ENCODE measurements at regions not wholly inside any gene's neighbourhood (a gene's known extent, or its start where the extent isn't known, plus 50 kb on each side); places are given as distances from the start of the nearest gene placed in this dataset.

GRCh38 chr9:2478421-2478820, 143.2 kb upstream of the VLDLR start:
- ATAC-seq: no peak
- intact Hi-C loops (cut with micrococcal nuclease; ENCODE audit: unreplicated experiment): no loop called here
- DNase-seq (ENCODE audit: low read depth, low spot score): no peak
- H2AFZ ChIP-seq (ENCODE audit: control insufficient read depth, low read depth, low read length): no peak overlapping the region
- SMC1A ChIA-PET (ENCODE audit: uncharacterized antibody, unreplicated experiment): interaction anchor here (0.6 to 2.2 kb wide), 7 partner anchors 8 to 448 kb away, joined by 3 to 9 read pairs (median 3); no protein-coding TSS in a partner anchor
- no peak for FAIRE-seq
- no peak overlapping the region for H3K4me2 ChIP-seq (ENCODE audit: control insufficient read depth, insufficient read depth)
- in situ Hi-C loops (cut with MboI): no loop called here
- H3K9me3 ChIP-seq (replicated peaks; ENCODE audit: control insufficient read depth, insufficient read depth, low read length): no peaks in the 10 kb centered on the region
- H3K36me3 ChIP-seq (ENCODE audit: control insufficient read depth in 2 of 2, insufficient read depth in 2 of 2, low read length in 1 of 2): no peaks in the 10 kb centered on the region
- BruUV-seq (replicated peaks): no TSS peak
- no peaks in the 10 kb centered on the region for H3K79me2 ChIP-seq (ENCODE audit: control insufficient read depth, insufficient read depth, low read length)
- no peaks in the 10 kb centered on the region for H3K27me3 ChIP-seq (replicated peaks in 1 of 2; ENCODE audit: control insufficient read depth in 2 of 2, insufficient read depth in 2 of 2, low read length in 1 of 2)
- CTCF ChIA-PET: interaction anchor here (0.9 to 2.0 kb wide), 3 partner anchors 9 to 249 kb away, joined by 3 to 6 read pairs (median 5); no protein-coding TSS in a partner anchor
- no peak overlapping the region for H3K4me3 ChIP-seq
- H4K20me1 ChIP-seq (ENCODE audit: control insufficient read depth, insufficient read depth): no peaks in the 10 kb centered on the region
- RAD21 ChIA-PET (ENCODE audit: unreplicated experiment): interaction anchor here (2.2 kb wide), 1 partner anchor 13 kb away, joined by 9 read pairs; no protein-coding TSS in a partner anchor
- H3K9ac ChIP-seq (ENCODE audit: control insufficient read depth, insufficient read depth, low read length): no peak overlapping the region
- POLR2A ChIA-PET: no interaction called here
- no peaks in the 10 kb centered on the region for H3K4me1 ChIP-seq (ENCODE audit: control insufficient read depth, insufficient read depth, low read length)
- WGBS (ENCODE audit: insufficient coverage, insufficient replicate concordance, low lambda C conversion rate, missing lambda C conversion rate): 24% methylated on average over 3 of the region's 3 CpGs
- H3K27ac ChIP-seq (ENCODE audit: control insufficient read depth, insufficient read depth): no peak overlapping the region
- TF ChIP-seq HDAC6 (IDR thresholded peaks at IDR 0.05; ENCODE audit: unreplicated experiment): no peak
- no peak for TF ChIP-seq RELA (IDR thresholded peaks at IDR 0.05; ENCODE audit: borderline replicate concordance, partially characterized antibody)
- no peak for TF ChIP-seq SREBF1 (IDR thresholded peaks at IDR 0.05; ENCODE audit: low read length)
- no peak for TF ChIP-seq NBN (IDR thresholded peaks at IDR 0.05)
- TF ChIP-seq NFYA (IDR thresholded peaks at IDR 0.05; ENCODE audit: borderline replicate concordance, low read depth, low read length): no peak
- TF ChIP-seq E2F8 (IDR thresholded peaks at IDR 0.05; ENCODE audit: low read depth, partially characterized antibody): no peak
- no peak for TF ChIP-seq MEF2A (IDR thresholded peaks at IDR 0.05; ENCODE audit: insufficient read depth, low read depth, low read length)
- TF ChIP-seq, protein P1, sequence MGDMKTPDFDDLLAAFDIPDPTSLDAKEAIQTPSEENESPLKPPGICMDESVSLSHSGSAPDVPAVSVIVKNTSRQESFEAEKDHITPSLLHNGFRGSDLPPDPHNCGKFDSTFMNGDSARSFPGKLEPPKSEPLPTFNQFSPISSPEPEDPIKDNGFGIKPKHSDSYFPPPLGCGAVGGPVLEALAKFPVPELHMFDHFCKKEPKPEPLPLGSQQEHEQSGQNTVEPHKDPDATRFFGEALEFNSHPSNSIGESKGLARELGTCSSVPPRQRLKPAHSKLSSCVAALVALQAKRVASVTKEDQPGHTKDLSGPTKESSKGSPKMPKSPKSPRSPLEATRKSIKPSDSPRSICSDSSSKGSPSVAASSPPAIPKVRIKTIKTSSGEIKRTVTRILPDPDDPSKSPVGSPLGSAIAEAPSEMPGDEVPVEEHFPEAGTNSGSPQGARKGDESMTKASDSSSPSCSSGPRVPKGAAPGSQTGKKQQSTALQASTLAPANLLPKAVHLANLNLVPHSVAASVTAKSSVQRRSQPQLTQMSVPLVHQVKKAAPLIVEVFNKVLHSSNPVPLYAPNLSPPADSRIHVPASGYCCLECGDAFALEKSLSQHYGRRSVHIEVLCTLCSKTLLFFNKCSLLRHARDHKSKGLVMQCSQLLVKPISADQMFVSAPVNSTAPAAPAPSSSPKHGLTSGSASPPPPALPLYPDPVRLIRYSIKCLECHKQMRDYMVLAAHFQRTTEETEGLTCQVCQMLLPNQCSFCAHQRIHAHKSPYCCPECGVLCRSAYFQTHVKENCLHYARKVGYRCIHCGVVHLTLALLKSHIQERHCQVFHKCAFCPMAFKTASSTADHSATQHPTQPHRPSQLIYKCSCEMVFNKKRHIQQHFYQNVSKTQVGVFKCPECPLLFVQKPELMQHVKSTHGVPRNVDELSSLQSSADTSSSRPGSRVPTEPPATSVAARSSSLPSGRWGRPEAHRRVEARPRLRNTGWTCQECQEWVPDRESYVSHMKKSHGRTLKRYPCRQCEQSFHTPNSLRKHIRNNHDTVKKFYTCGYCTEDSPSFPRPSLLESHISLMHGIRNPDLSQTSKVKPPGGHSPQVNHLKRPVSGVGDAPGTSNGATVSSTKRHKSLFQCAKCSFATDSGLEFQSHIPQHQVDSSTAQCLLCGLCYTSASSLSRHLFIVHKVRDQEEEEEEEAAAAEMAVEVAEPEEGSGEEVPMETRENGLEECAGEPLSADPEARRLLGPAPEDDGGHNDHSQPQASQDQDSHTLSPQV (IDR thresholded peaks at IDR 0.05): no peak
- TF ChIP-seq PRDM15 (CRISPR knock-in tag; IDR thresholded peaks at IDR 0.05): no peak
- no peak for TF ChIP-seq ASH2L (IDR thresholded peaks at IDR 0.05; ENCODE audit: borderline replicate concordance, low read depth)
- TF ChIP-seq CEBPB (IDR thresholded peaks at IDR 0.05; ENCODE audit: borderline replicate concordance in 1 of 2, low read depth in 2 of 2, low read length in 2 of 2): no peak
- TF ChIP-seq, protein P2, sequence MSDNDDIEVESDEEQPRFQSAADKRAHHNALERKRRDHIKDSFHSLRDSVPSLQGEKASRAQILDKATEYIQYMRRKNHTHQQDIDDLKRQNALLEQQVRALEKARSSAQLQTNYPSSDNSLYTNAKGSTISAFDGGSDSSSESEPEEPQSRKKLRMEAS (IDR thresholded peaks at IDR 0.05; ENCODE audit: low read depth, low read length): no peak
- no peak for TF ChIP-seq CBFB (IDR thresholded peaks at IDR 0.05; ENCODE audit: low read depth)
- no peak for TF ChIP-seq RUNX3 (IDR thresholded peaks at IDR 0.05; ENCODE audit: low read length)
